ENCODE measurements at regions not wholly inside any gene's neighbourhood (a gene's known extent, or its start where the extent isn't known, plus 50 kb on each side); places are given as distances from the start of the nearest gene placed in this dataset.

DNA sequence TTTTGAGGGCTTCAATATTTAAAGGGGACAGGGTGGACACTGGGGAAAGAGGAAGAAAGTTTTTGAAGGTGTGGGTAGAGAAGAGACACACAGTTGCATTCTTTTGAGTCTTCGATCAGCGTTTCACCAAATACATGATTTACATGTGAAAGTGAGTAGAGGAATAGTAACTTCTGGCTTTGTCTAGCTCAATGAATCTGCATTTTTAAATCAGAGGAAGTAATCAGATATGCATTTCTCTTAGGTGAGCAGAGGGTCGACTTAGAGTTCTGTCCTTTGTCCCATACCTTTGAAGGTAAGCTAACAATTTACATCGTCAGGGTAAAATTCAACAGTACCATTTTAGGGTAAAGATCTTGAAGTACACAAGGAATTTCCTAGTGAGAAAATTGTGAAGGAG lies 406.4 kb upstream of the ZNF462 start:
- TF ChIP-seq EP300 (IDR thresholded peaks at IDR 0.05) (no peak), POLR2A (IDR thresholded peaks at IDR 0.05) (no peak), POLR2AphosphoS5 (IDR thresholded peaks at IDR 0.05) (no peak)
- TF ChIP-seq, protein P1, sequence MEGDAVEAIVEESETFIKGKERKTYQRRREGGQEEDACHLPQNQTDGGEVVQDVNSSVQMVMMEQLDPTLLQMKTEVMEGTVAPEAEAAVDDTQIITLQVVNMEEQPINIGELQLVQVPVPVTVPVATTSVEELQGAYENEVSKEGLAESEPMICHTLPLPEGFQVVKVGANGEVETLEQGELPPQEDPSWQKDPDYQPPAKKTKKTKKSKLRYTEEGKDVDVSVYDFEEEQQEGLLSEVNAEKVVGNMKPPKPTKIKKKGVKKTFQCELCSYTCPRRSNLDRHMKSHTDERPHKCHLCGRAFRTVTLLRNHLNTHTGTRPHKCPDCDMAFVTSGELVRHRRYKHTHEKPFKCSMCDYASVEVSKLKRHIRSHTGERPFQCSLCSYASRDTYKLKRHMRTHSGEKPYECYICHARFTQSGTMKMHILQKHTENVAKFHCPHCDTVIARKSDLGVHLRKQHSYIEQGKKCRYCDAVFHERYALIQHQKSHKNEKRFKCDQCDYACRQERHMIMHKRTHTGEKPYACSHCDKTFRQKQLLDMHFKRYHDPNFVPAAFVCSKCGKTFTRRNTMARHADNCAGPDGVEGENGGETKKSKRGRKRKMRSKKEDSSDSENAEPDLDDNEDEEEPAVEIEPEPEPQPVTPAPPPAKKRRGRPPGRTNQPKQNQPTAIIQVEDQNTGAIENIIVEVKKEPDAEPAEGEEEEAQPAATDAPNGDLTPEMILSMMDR (IDR thresholded peaks at IDR 0.05) = no peak
